NCI-H1092 (cell line): ENCODE measurements at regions not wholly inside any gene's neighbourhood (a gene's known extent, or its start where the extent isn't known, plus 50 kb on each side); places are given as distances from the start of the nearest gene placed in this dataset.

Source experiments
- DNase-seq: peaks from one replicate; lab custom pipeline; 2025; lab: John Stamatoyannopoulos, UW

GRCh38 chr7:118298771-118299170, 74.3 kb downstream of the ANKRD7 start:
- DNase-seq: no peak

- DNase-seq: no peak
These were observed 75.7 kb downstream of the ANKRD7 start for GRCh38 chr7:118300177-118300576.

GRCh38 chr7:118304100-118304499, 79.6 kb downstream of the ANKRD7 start:
- DNase-seq: no peak

- no peak for DNase-seq
These were observed 81.2 kb downstream of the ANKRD7 start for GRCh38 chr7:118305671-118306070.

- DNase-seq: no peak
These were observed 82.3 kb downstream of the ANKRD7 start for GRCh38 chr7:118306771-118307170.

GRCh38 chr7:118311121-118311836, 86.8 kb downstream of the ANKRD7 start:
- no peak for DNase-seq

GRCh38 chr7:118312051-118312450, 87.5 kb downstream of the ANKRD7 start:
- no peak for DNase-seq

GRCh38 chr7:118312966-118313365, 88.5 kb downstream of the ANKRD7 start:
- no peak for DNase-seq

- DNase-seq: no peak
These were observed 100.4 kb downstream of the ANKRD7 start for GRCh38 chr7:118324790-118325449.

- no peak for DNase-seq
These were observed 100.9 kb downstream of the ANKRD7 start for GRCh38 chr7:118325450-118325808.

GRCh38 chr7:118327174-118327573, 102.7 kb downstream of the ANKRD7 start:
- DNase-seq: no peak

- no peak for DNase-seq
These were observed 104.2 kb downstream of the ANKRD7 start for GRCh38 chr7:118328505-118329211.

- DNase-seq: no peak
These were observed 105.9 kb downstream of the ANKRD7 start for GRCh38 chr7:118330388-118330787.

GRCh38 chr7:118346748-118347147, 122.2 kb downstream of the ANKRD7 start:
- no peak for DNase-seq

- DNase-seq: no peak
These were observed 125.1 kb downstream of the ANKRD7 start for GRCh38 chr7:118349604-118350003.

- DNase-seq: no peak
These were observed 125.8 kb downstream of the ANKRD7 start for GRCh38 chr7:118350260-118350659.

- DNase-seq: peak; percentile 43
These were observed 128.5 kb downstream of the ANKRD7 start for GRCh38 chr7:118352867-118353453.

- no peak for DNase-seq
These were observed 141.9 kb downstream of the ANKRD7 start for GRCh38 chr7:118366363-118366762.

- DNase-seq: no peak
These were observed 144.5 kb downstream of the ANKRD7 start for GRCh38 chr7:118368958-118369357.

- no peak for DNase-seq
These were observed 145.5 kb downstream of the ANKRD7 start for GRCh38 chr7:118369987-118370386.

- no peak for DNase-seq
These were observed 148.0 kb downstream of the ANKRD7 start for GRCh38 chr7:118372530-118372929.

- no peak for DNase-seq
These were observed 165.1 kb downstream of the ANKRD7 start for GRCh38 chr7:118389629-118390028.

GRCh38 chr7:118404211-118404610, 179.7 kb downstream of the ANKRD7 start:
- no peak for DNase-seq
